ENCODE measurements at regions not wholly inside any gene's neighbourhood (a gene's known extent, or its start where the extent isn't known, plus 50 kb on each side); places are given as distances from the start of the nearest gene placed in this dataset.

GRCh38 chr5:176748073-176748966 is 62.0 kb upstream of the UNC5A start:
- Mint-ChIP-seq H3K4me3 (no peak overlapping the region), H3K4me1 (peaks cover 34% of the 10 kb centered on the region), H3K9me3 (no peaks in the 10 kb centered on the region), H3K27ac (no peak overlapping the region), H3K27me3 (ENCODE audit: insufficient read depth, low read depth) (peaks cover 14% of the 10 kb centered on the region), H3K36me3 (no peaks in the 10 kb centered on the region)
- H3K4me1 ChIP-seq = peaks cover 23% of the 10 kb centered on the region
- no peaks in the 10 kb centered on the region for H3K27me3 ChIP-seq
- H3K9me3 ChIP-seq (ENCODE audit: low read depth) = no peaks in the 10 kb centered on the region
- H4K20me1 ChIP-seq (ENCODE audit: low read depth) = no peaks in the 10 kb centered on the region
- H3K79me2 ChIP-seq (ENCODE audit: low read depth) = no peaks in the 10 kb centered on the region
- H3K4me3 ChIP-seq = no peak overlapping the region
- H3K36me3 ChIP-seq = no peaks in the 10 kb centered on the region
- H3K9ac ChIP-seq = no peak overlapping the region
- H2AFZ ChIP-seq (replicated peaks) = no peak overlapping the region
- H3F3A ChIP-seq (ENCODE audit: low read depth) = peaks cover 37% of the 10 kb centered on the region
- H3K27ac ChIP-seq = no peak overlapping the region
- DNase-seq (ENCODE audit: low spot score) = no peak
- no peak for TF ChIP-seq EZH2phosphoT487 (IDR thresholded peaks at IDR 0.05)
- no peak for TF ChIP-seq CTCF (IDR thresholded peaks at IDR 0.05)
- no peak for TF ChIP-seq EZH2 (IDR thresholded peaks at IDR 0.05)
- H3K4me2 ChIP-seq = no peak overlapping the region

- Histone ChIP-seq H3K4me2 (no peak overlapping the region), H3K9ac (no peak overlapping the region), H3F3A (ENCODE audit: low read depth) (peaks cover 28% of the 10 kb centered on the region), H3K4me1 (peaks cover 14% of the 10 kb centered on the region), H3K27ac (no peak overlapping the region), H3K27me3 (no peaks in the 10 kb centered on the region), H3K36me3 (no peaks in the 10 kb centered on the region), H4K20me1 (ENCODE audit: low read depth) (no peaks in the 10 kb centered on the region), H3K79me2 (ENCODE audit: low read depth) (no peaks in the 10 kb centered on the region), H3K4me3 (no peak overlapping the region), H2AFZ (replicated peaks) (no peak overlapping the region), H3K9me3 (ENCODE audit: low read depth) (no peaks in the 10 kb centered on the region)
- peaks cover 14% of the 10 kb centered on the region for H3K27me3 Mint-ChIP-seq (ENCODE audit: insufficient read depth, low read depth)
- DNase-seq (ENCODE audit: low spot score) = no peak
- no peak overlapping the region for H3K27ac Mint-ChIP-seq
- H3K9me3 Mint-ChIP-seq = no peaks in the 10 kb centered on the region
- TF ChIP-seq CTCF (IDR thresholded peaks at IDR 0.05) = no peak
- TF ChIP-seq EZH2 (IDR thresholded peaks at IDR 0.05) = no peak
- no peak for TF ChIP-seq EZH2phosphoT487 (IDR thresholded peaks at IDR 0.05)
- no peaks in the 10 kb centered on the region for H3K36me3 Mint-ChIP-seq
- H3K4me1 Mint-ChIP-seq = peaks cover 26% of the 10 kb centered on the region
- no peak overlapping the region for H3K4me3 Mint-ChIP-seq
Observed at GRCh38 chr5:176748967-176749935, 61.1 kb upstream of the UNC5A start.

GRCh38 chr5:176750144-176750543 is 60.2 kb upstream of the UNC5A start:
- no peak overlapping the region for H3K4me3 Mint-ChIP-seq
- H3K27ac Mint-ChIP-seq = no peak overlapping the region
- Histone ChIP-seq H3K27me3 (no peaks in the 10 kb centered on the region), H3K4me2 (no peak overlapping the region), H3K36me3 (no peaks in the 10 kb centered on the region), H4K20me1 (ENCODE audit: low read depth) (no peaks in the 10 kb centered on the region), H3K4me3 (no peak overlapping the region), H3F3A (ENCODE audit: low read depth) (peaks cover 19% of the 10 kb centered on the region), H3K9me3 (ENCODE audit: low read depth) (no peaks in the 10 kb centered on the region), H3K4me1 (peaks cover 9% of the 10 kb centered on the region), H3K27ac (no peak overlapping the region), H3K79me2 (ENCODE audit: low read depth) (no peaks in the 10 kb centered on the region), H3K9ac (no peak overlapping the region), H2AFZ (replicated peaks) (no peak overlapping the region)
- H3K36me3 Mint-ChIP-seq = no peaks in the 10 kb centered on the region
- no peak for DNase-seq (ENCODE audit: low spot score)
- H3K4me1 Mint-ChIP-seq = peaks cover 17% of the 10 kb centered on the region
- H3K9me3 Mint-ChIP-seq = no peaks in the 10 kb centered on the region
- TF ChIP-seq EZH2phosphoT487 (IDR thresholded peaks at IDR 0.05) (no peak), EZH2 (IDR thresholded peaks at IDR 0.05) (no peak), CTCF (IDR thresholded peaks at IDR 0.05) (no peak)
- H3K27me3 Mint-ChIP-seq (ENCODE audit: insufficient read depth, low read depth) = peaks cover 14% of the 10 kb centered on the region
